ENCODE measurements at regions not wholly inside any gene's neighbourhood (a gene's known extent, or its start where the extent isn't known, plus 50 kb on each side); places are given as distances from the start of the nearest gene placed in this dataset.

DNA sequence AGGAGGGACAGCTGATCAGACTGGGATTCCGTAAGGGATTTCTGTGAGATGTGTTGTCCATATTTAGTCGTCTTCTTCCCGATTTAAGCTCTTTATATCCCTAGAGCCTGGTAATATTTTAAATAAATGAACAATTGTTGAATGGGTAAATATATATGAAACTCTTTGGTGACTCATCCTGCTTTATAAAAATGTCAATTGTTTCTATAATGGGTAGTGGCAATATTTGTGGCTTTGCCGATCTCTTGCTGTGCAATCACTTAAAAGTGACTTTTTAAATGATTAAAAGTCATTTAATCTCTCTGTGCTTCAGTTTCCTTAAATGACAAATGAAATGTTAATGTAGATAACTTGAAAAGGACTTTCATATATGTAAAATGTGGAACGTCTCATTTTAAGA is 339.2 kb downstream of the RNF144A start:
- H3K79me2 ChIP-seq (replicated peaks; ENCODE audit: insufficient read depth, low read length), result no peaks in the 10 kb centered on the region
- H3K9me3 ChIP-seq (ENCODE audit: low read length), result no peaks in the 10 kb centered on the region
- no peak overlapping the region for H3K4me3 ChIP-seq (ENCODE audit: low read length)
- H3F3A ChIP-seq (ENCODE audit: insufficient read depth, low read length, poor library complexity, severe bottlenecking), result no peaks in the 10 kb centered on the region
- no peak overlapping the region for H3K4me2 ChIP-seq (ENCODE audit: low read length)
- H2AFZ ChIP-seq (ENCODE audit: low read depth, low read length), result no peak overlapping the region
- no peak overlapping the region for H3K9ac ChIP-seq (ENCODE audit: low read length)
- H3K9me2 ChIP-seq (ENCODE audit: insufficient read depth, low read length), result no peaks in the 10 kb centered on the region
- H3K36me3 ChIP-seq (ENCODE audit: insufficient read depth, low read length), result no peaks in the 10 kb centered on the region
- no peaks in the 10 kb centered on the region for H4K20me1 ChIP-seq (ENCODE audit: insufficient read depth)
- no peaks in the 10 kb centered on the region for H3K27me3 ChIP-seq (ENCODE audit: insufficient read depth, low read depth, low read length)
- TF ChIP-seq RAD21 (conservative IDR thresholded peaks at IDR 0.05), result no peak
- TF ChIP-seq TAF1 (IDR thresholded peaks at IDR 0.05; ENCODE audit: low read depth), result no peak
- no peak for TF ChIP-seq POLR2AphosphoS5 (IDR thresholded peaks at IDR 0.05)
- no peak for TF ChIP-seq EP300 (conservative IDR thresholded peaks at IDR 0.05; ENCODE audit: poor library complexity, severe bottlenecking)
- TF ChIP-seq SMC3 (conservative IDR thresholded peaks at IDR 0.05; ENCODE audit: poor library complexity), result no peak
- TF ChIP-seq EZH2 (IDR thresholded peaks at IDR 0.05; ENCODE audit: borderline replicate concordance, insufficient read depth, low read length, poor library complexity, severe bottlenecking), result no peak
- TF ChIP-seq, protein P1, sequence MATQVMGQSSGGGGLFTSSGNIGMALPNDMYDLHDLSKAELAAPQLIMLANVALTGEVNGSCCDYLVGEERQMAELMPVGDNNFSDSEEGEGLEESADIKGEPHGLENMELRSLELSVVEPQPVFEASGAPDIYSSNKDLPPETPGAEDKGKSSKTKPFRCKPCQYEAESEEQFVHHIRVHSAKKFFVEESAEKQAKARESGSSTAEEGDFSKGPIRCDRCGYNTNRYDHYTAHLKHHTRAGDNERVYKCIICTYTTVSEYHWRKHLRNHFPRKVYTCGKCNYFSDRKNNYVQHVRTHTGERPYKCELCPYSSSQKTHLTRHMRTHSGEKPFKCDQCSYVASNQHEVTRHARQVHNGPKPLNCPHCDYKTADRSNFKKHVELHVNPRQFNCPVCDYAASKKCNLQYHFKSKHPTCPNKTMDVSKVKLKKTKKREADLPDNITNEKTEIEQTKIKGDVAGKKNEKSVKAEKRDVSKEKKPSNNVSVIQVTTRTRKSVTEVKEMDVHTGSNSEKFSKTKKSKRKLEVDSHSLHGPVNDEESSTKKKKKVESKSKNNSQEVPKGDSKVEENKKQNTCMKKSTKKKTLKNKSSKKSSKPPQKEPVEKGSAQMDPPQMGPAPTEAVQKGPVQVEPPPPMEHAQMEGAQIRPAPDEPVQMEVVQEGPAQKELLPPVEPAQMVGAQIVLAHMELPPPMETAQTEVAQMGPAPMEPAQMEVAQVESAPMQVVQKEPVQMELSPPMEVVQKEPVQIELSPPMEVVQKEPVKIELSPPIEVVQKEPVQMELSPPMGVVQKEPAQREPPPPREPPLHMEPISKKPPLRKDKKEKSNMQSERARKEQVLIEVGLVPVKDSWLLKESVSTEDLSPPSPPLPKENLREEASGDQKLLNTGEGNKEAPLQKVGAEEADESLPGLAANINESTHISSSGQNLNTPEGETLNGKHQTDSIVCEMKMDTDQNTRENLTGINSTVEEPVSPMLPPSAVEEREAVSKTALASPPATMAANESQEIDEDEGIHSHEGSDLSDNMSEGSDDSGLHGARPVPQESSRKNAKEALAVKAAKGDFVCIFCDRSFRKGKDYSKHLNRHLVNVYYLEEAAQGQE (IDR thresholded peaks at IDR 0.05; ENCODE audit: borderline replicate concordance), result no peak
- TF ChIP-seq, protein P2, sequence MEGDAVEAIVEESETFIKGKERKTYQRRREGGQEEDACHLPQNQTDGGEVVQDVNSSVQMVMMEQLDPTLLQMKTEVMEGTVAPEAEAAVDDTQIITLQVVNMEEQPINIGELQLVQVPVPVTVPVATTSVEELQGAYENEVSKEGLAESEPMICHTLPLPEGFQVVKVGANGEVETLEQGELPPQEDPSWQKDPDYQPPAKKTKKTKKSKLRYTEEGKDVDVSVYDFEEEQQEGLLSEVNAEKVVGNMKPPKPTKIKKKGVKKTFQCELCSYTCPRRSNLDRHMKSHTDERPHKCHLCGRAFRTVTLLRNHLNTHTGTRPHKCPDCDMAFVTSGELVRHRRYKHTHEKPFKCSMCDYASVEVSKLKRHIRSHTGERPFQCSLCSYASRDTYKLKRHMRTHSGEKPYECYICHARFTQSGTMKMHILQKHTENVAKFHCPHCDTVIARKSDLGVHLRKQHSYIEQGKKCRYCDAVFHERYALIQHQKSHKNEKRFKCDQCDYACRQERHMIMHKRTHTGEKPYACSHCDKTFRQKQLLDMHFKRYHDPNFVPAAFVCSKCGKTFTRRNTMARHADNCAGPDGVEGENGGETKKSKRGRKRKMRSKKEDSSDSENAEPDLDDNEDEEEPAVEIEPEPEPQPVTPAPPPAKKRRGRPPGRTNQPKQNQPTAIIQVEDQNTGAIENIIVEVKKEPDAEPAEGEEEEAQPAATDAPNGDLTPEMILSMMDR (IDR thresholded peaks at IDR 0.05; ENCODE audit: poor library complexity, severe bottlenecking), result no peak
- no peak for TF ChIP-seq MXI1 (conservative IDR thresholded peaks at IDR 0.05; ENCODE audit: poor library complexity, severe bottlenecking)
- H3K27ac ChIP-seq (ENCODE audit: low read length), result no peak overlapping the region

DNA sequence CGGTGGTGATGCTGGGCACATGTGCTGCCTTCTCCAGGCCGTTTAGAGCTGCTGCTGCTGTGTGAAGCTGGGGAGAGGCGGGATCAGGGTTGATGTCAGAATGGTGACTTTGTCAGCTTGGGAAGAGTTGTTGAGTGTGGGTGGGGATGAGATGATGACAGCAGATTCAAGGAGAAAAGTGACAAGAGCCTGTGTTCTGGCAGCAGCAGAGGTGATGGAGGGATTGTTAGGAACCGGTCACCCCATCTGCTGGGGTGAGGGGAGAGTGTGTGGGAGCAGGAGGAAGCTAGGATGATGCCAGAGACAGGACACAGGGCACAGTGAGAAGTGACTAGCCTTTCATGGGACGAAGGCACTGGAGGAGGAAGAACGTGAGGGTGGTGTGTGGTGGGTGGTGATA is 345.5 kb downstream of the RNF144A start:
- Histone ChIP-seq H3K4me3 (ENCODE audit: low read length) (no peak overlapping the region), H3K27ac (ENCODE audit: low read length) (no peak overlapping the region), H4K20me1 (ENCODE audit: insufficient read depth) (no peaks in the 10 kb centered on the region), H3K79me2 (replicated peaks; ENCODE audit: insufficient read depth, low read length) (no peaks in the 10 kb centered on the region), H3K9ac (ENCODE audit: low read length) (no peak overlapping the region), H2AFZ (ENCODE audit: low read depth, low read length) (no peak overlapping the region), H3K36me3 (ENCODE audit: insufficient read depth, low read length) (no peaks in the 10 kb centered on the region), H3K27me3 (ENCODE audit: insufficient read depth, low read depth, low read length) (no peaks in the 10 kb centered on the region), H3K4me2 (ENCODE audit: low read length) (no peak overlapping the region), H3F3A (ENCODE audit: insufficient read depth, low read length, poor library complexity, severe bottlenecking) (no peaks in the 10 kb centered on the region), H3K9me2 (ENCODE audit: insufficient read depth, low read length) (no peaks in the 10 kb centered on the region), H3K9me3 (ENCODE audit: low read length) (no peaks in the 10 kb centered on the region)
- TF ChIP-seq SMC3 (conservative IDR thresholded peaks at IDR 0.05; ENCODE audit: poor library complexity), result no peak
- no peak for TF ChIP-seq MXI1 (conservative IDR thresholded peaks at IDR 0.05; ENCODE audit: poor library complexity, severe bottlenecking)
- no peak for TF ChIP-seq EP300 (conservative IDR thresholded peaks at IDR 0.05; ENCODE audit: poor library complexity, severe bottlenecking)
- no peak for TF ChIP-seq POLR2AphosphoS5 (IDR thresholded peaks at IDR 0.05)
- no peak for TF ChIP-seq EZH2 (IDR thresholded peaks at IDR 0.05; ENCODE audit: borderline replicate concordance, insufficient read depth, low read length, poor library complexity, severe bottlenecking)
- no peak for TF ChIP-seq RAD21 (conservative IDR thresholded peaks at IDR 0.05)
- TF ChIP-seq, protein P1 (IDR thresholded peaks at IDR 0.05; ENCODE audit: borderline replicate concordance), result no peak
- TF ChIP-seq, protein P2 (IDR thresholded peaks at IDR 0.05; ENCODE audit: poor library complexity, severe bottlenecking), result no peak
- TF ChIP-seq TAF1 (IDR thresholded peaks at IDR 0.05; ENCODE audit: low read depth), result no peak

Measured in neural cell (in vitro differentiated cells).